LNCaP clone FGC (cell line): ENCODE measurements at regions not wholly inside any gene's neighbourhood (a gene's known extent, or its start where the extent isn't known, plus 50 kb on each side); places are given as distances from the start of the nearest gene placed in this dataset.

Source experiments
- DNase-seq: peaks from one replicate; pipeline ENCODE4 v3.0.0-alpha.2; 2011; ENCODE audit warnings: low read depth
- H3K4me3 ChIP-seq: 2 replicates; pipeline ENCODE4 v1.5.1; 2011; ENCODE audit warnings: mild to moderate bottlenecking, low read depth, low read length, control low read depth
- CTCF ChIP-seq: IDR thresholded peaks from 2 replicates; pipeline ENCODE4 v1.5.1; 2012; ENCODE audit warnings: mild to moderate bottlenecking; ENCODE audit not compliant: control insufficient read depth, insufficient read depth; ENCODE audit errors: extremely low read depth

- TF ChIP-seq CTCF = no peak
- no peak overlapping the region for H3K4me3 ChIP-seq
- no peak for DNase-seq
Measured at GRCh38 chr7:51619880-51620279, 303.3 kb upstream of the COBL start.

- no peak for TF ChIP-seq CTCF
- no peak overlapping the region for H3K4me3 ChIP-seq
Measured at GRCh38 chr7:51617686-51618085, 301.1 kb upstream of the COBL start.

GRCh38 chr7:51613911-51614357 lies 297.3 kb upstream of the COBL start:
- TF ChIP-seq CTCF = no peak
- peak; percentile 44 for DNase-seq
- no peak overlapping the region for H3K4me3 ChIP-seq

More at GRCh38 chr7:51617686-51618085, 301.1 kb upstream of the COBL start:
- DNase-seq = no peak

- no peak for DNase-seq
- TF ChIP-seq CTCF = no peak
- H3K4me3 ChIP-seq = no peak overlapping the region
Measured at GRCh38 chr7:51611937-51612336, 295.3 kb upstream of the COBL start.

- TF ChIP-seq CTCF = no peak
Measured at GRCh38 chr7:51607447-51607846, 290.8 kb upstream of the COBL start.

GRCh38 chr7:51606601-51607154 lies 290.1 kb upstream of the COBL start:
- no peak for TF ChIP-seq CTCF
- DNase-seq = peak; percentile 94
- H3K4me3 ChIP-seq = no peak overlapping the region

More at GRCh38 chr7:51607447-51607846, 290.8 kb upstream of the COBL start:
- H3K4me3 ChIP-seq = no peak overlapping the region
- no peak for DNase-seq

- TF ChIP-seq CTCF = no peak
- no peak overlapping the region for H3K4me3 ChIP-seq
- DNase-seq = no peak
Measured at GRCh38 chr7:51602376-51602775, 285.8 kb upstream of the COBL start.
